ENCODE measurements at regions not wholly inside any gene's neighbourhood (a gene's known extent, or its start where the extent isn't known, plus 50 kb on each side); places are given as distances from the start of the nearest gene placed in this dataset.

GRCh38 chr10:6843481-6843881 lies 263.4 kb upstream of the PRKCQ start:
- intact Hi-C loops (cut with DNase I): no loop called here
- Histone ChIP-seq H3K9ac (ENCODE audit: low read depth in 2 of 2, low read length in 2 of 2) (no peak overlapping the region), H3K4me3 (no peak overlapping the region), H3K36me3 (no peaks in the 10 kb centered on the region), H3K9me3 (no peaks in the 10 kb centered on the region), H3K27me3 (no peaks in the 10 kb centered on the region), H3K4me1 (no peaks in the 10 kb centered on the region), H3K27ac (no peak overlapping the region)
- no peak for TF ChIP-seq CTCF (IDR thresholded peaks at IDR 0.05)
- no peak for DNase-seq

- no peak for DNase-seq
- intact Hi-C loops (cut with DNase I): no loop called here
Observed at GRCh38 chr10:6842722-6843121, 262.6 kb upstream of the PRKCQ start.

GRCh38 chr10:6841761-6842160 lies 261.7 kb upstream of the PRKCQ start:
- DNase-seq: no peak
- no peak for TF ChIP-seq CTCF (IDR thresholded peaks at IDR 0.05)
- Histone ChIP-seq H3K27ac (no peak overlapping the region), H3K9me3 (no peaks in the 10 kb centered on the region), H3K36me3 (no peaks in the 10 kb centered on the region), H3K4me3 (no peak overlapping the region), H3K27me3 (no peaks in the 10 kb centered on the region), H3K9ac (ENCODE audit: low read depth in 2 of 2, low read length in 2 of 2) (no peak overlapping the region), H3K4me1 (no peaks in the 10 kb centered on the region)
- intact Hi-C loops (cut with DNase I): no loop called here

More at GRCh38 chr10:6842722-6843121, 262.6 kb upstream of the PRKCQ start:
- Histone ChIP-seq H3K4me1 (no peaks in the 10 kb centered on the region), H3K27ac (no peak overlapping the region), H3K27me3 (no peaks in the 10 kb centered on the region), H3K9me3 (no peaks in the 10 kb centered on the region), H3K4me3 (no peak overlapping the region), H3K36me3 (no peaks in the 10 kb centered on the region), H3K9ac (ENCODE audit: low read depth in 2 of 2, low read length in 2 of 2) (no peak overlapping the region)
- no peak for TF ChIP-seq CTCF (IDR thresholded peaks at IDR 0.05)

GRCh38 chr10:6840766-6841165 lies 260.7 kb upstream of the PRKCQ start:
- no peak for DNase-seq
- no peak overlapping the region for H3K9ac ChIP-seq (ENCODE audit: low read depth in 2 of 2, low read length in 2 of 2)
- no peaks in the 10 kb centered on the region for H3K27me3 ChIP-seq
- no peaks in the 10 kb centered on the region for H3K36me3 ChIP-seq
- H3K9me3 ChIP-seq: no peaks in the 10 kb centered on the region
- intact Hi-C loops (cut with DNase I): no loop called here
- no peak for TF ChIP-seq CTCF (IDR thresholded peaks at IDR 0.05)
- no peak overlapping the region for H3K4me3 ChIP-seq
- H3K27ac ChIP-seq: no peak overlapping the region
- H3K4me1 ChIP-seq: no peaks in the 10 kb centered on the region

- no peaks in the 10 kb centered on the region for H3K36me3 ChIP-seq
- TF ChIP-seq CTCF (IDR thresholded peaks at IDR 0.05): no peak
- no peaks in the 10 kb centered on the region for H3K4me1 ChIP-seq
- no peak overlapping the region for H3K9ac ChIP-seq (ENCODE audit: low read depth in 2 of 2, low read length in 2 of 2)
- no peak overlapping the region for H3K4me3 ChIP-seq
- no peak overlapping the region for H3K27ac ChIP-seq
- no peaks in the 10 kb centered on the region for H3K27me3 ChIP-seq
- no peaks in the 10 kb centered on the region for H3K9me3 ChIP-seq
- intact Hi-C loops (cut with DNase I): no loop called here
- no peak for DNase-seq
Observed at GRCh38 chr10:6840201-6840691, 260.2 kb upstream of the PRKCQ start.

- TF ChIP-seq CTCF (IDR thresholded peaks at IDR 0.05): no peak
- intact Hi-C loops (cut with DNase I): no loop called here
- no peak overlapping the region for H3K4me3 ChIP-seq
- H3K27me3 ChIP-seq: no peaks in the 10 kb centered on the region
- H3K27ac ChIP-seq: no peak overlapping the region
- no peaks in the 10 kb centered on the region for H3K36me3 ChIP-seq
- DNase-seq: no peak
- no peak overlapping the region for H3K9ac ChIP-seq (ENCODE audit: low read depth in 2 of 2, low read length in 2 of 2)
- H3K4me1 ChIP-seq: no peaks in the 10 kb centered on the region
- H3K9me3 ChIP-seq: no peaks in the 10 kb centered on the region
Observed at GRCh38 chr10:6838118-6838517, 258.0 kb upstream of the PRKCQ start.
